ENCODE measurements at regions not wholly inside any gene's neighbourhood (a gene's known extent, or its start where the extent isn't known, plus 50 kb on each side); places are given as distances from the start of the nearest gene placed in this dataset.

DNA sequence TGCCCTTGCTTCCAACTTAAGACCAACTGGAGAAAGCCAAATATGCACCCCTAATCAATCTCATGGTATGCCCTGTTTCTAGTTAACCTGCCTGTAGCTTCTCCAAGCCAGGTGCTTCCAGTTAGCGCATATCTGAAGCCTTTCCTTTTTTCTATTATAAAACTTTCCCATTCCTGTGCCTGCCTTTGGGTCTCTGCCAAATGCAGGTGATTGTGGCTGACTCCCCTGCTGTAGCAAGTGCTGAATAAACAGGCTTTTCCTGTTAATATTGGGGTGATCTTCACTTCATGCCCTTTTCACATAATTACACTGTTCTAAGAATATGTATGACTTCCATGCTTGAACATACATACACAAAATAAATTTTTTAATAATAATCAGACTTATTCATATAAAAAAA is 207.4 kb downstream of the TANC2 start:
- Mint-ChIP-seq H3K27me3 (ENCODE audit: low read depth) (no peaks in the 10 kb centered on the region), H3K27ac (peak overlapping the region in 1 of 3 experiments; percentile 11; a peak in 2 of 7 replicates), H3K4me3 (no peak overlapping the region), H3K4me1 (peaks cover 11 to 13% of the 10 kb centered on the region in 2 experiments), H3K9me3 (peaks cover 2 to 4% of the 10 kb centered on the region in 2 experiments; a peak in 4 of 5 replicates), H3K36me3 (ENCODE audit: insufficient read depth in 1 of 3, low read depth in 3 of 3) (peaks cover 2 to 7% (median 3%) of the 10 kb centered on the region in 3 experiments; a peak in 2 of 7 replicates)
- WGBS (ENCODE audit: extremely low coverage, insufficient read length, low lambda C conversion rate): no CpG with 5 or more reads among the region's 1 CpG
- Histone ChIP-seq H2AK5ac (ENCODE audit: insufficient read length, low read length) (no peak overlapping the region), H2BK120ac (ENCODE audit: low read depth, low read length, poor library complexity, severe bottlenecking) (no peak overlapping the region), H4K5ac (ENCODE audit: insufficient read length, low read depth, low read length) (no peak overlapping the region), H2BK20ac (ENCODE audit: low read depth, low read length, poor library complexity, severe bottlenecking) (no peak overlapping the region), H2BK5ac (ENCODE audit: insufficient read length, low read length) (no peak overlapping the region), H3K23ac (ENCODE audit: insufficient read length, low read depth, low read length) (no peak overlapping the region), H3K4ac (ENCODE audit: low read depth, low read length) (no peak overlapping the region), H3K4me1 (ENCODE audit: insufficient read depth, low read length) (no peaks in the 10 kb centered on the region), H3K14ac (ENCODE audit: insufficient read depth, low read length) (no peak overlapping the region), H3K4me2 (ENCODE audit: insufficient read depth, insufficient read length, low read length) (no peak overlapping the region), H3K79me1 (ENCODE audit: insufficient read depth, low read depth, low read length, poor library complexity, severe bottlenecking) (no peaks in the 10 kb centered on the region), H3T11ph (ENCODE audit: low read length) (no peak overlapping the region), H4K8ac (replicated peaks; ENCODE audit: insufficient read length, low read depth, low read length) (no peak overlapping the region), H4K91ac (ENCODE audit: insufficient read length, low read depth, low read length) (no peak overlapping the region), H4K20me1 (ENCODE audit: control insufficient read depth, insufficient read depth, insufficient read length) (no peaks in the 10 kb centered on the region), H3K79me2 (ENCODE audit: insufficient read depth, low read length) (no peaks in the 10 kb centered on the region), H2AFZ (ENCODE audit: low read length) (no peak overlapping the region), H3K27ac (ENCODE audit: insufficient read length, low read depth, low read length) (no peak overlapping the region), H3K9me3 (ENCODE audit: control insufficient read depth, low read depth, low read length) (no peaks in the 10 kb centered on the region), H3K56ac (ENCODE audit: insufficient read length, low read depth, low read length) (no peak overlapping the region), H3K18ac (ENCODE audit: insufficient read length, low read depth, low read length) (no peak overlapping the region), H3K9ac (ENCODE audit: extremely low read depth, insufficient read length, low read length) (no peak overlapping the region), H3K23me2 (ENCODE audit: insufficient read length, low read depth, low read length, poor library complexity, severe bottlenecking) (no peaks in the 10 kb centered on the region), H3K27me3 (ENCODE audit: insufficient read depth, low read length) (no peaks in the 10 kb centered on the region), H2BK12ac (ENCODE audit: insufficient read length, low read depth, low read length) (no peak overlapping the region), H2BK15ac (ENCODE audit: low read depth, low read length) (no peak overlapping the region)
- TF ChIP-seq, protein P1, sequence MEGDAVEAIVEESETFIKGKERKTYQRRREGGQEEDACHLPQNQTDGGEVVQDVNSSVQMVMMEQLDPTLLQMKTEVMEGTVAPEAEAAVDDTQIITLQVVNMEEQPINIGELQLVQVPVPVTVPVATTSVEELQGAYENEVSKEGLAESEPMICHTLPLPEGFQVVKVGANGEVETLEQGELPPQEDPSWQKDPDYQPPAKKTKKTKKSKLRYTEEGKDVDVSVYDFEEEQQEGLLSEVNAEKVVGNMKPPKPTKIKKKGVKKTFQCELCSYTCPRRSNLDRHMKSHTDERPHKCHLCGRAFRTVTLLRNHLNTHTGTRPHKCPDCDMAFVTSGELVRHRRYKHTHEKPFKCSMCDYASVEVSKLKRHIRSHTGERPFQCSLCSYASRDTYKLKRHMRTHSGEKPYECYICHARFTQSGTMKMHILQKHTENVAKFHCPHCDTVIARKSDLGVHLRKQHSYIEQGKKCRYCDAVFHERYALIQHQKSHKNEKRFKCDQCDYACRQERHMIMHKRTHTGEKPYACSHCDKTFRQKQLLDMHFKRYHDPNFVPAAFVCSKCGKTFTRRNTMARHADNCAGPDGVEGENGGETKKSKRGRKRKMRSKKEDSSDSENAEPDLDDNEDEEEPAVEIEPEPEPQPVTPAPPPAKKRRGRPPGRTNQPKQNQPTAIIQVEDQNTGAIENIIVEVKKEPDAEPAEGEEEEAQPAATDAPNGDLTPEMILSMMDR (conservative IDR thresholded peaks at IDR 0.05): no peak
- DNase-seq: no peak
